Osteoblast (primary cell): ENCODE measurements at regions not wholly inside any gene's neighbourhood (a gene's known extent, or its start where the extent isn't known, plus 50 kb on each side); places are given as distances from the start of the nearest gene placed in this dataset.
A peak's percentile ranks its signal among the peaks of the same experiment; 100 is the strongest.

Source experiments
- DNase-seq: peaks from one replicate; pipeline ENCODE4 v3.0.0; 2011; ENCODE audit warnings: low spot score, mixed read lengths; ENCODE audit not compliant: insufficient read length; ENCODE audit errors: missing footprints
- H2AFZ ChIP-seq: 2 replicates; pipeline ENCODE4 v1.6.0; 2011; ENCODE audit warnings: mild to moderate bottlenecking, low read length
- H3K27ac ChIP-seq: 2 replicates; pipeline ENCODE4 v1.5.1; 2011; ENCODE audit warnings: mild to moderate bottlenecking, low read depth, low read length, moderate library complexity
- H3K27me3 ChIP-seq: 2 replicates; pipeline ENCODE4 v1.6.0; 2012; ENCODE audit warnings: mild to moderate bottlenecking, control low read depth, inconsistent platforms, low read length, moderate library complexity; ENCODE audit not compliant: insufficient read depth
- H3K36me3 ChIP-seq: 2 replicates; pipeline ENCODE4 v1.5.1; 2011; ENCODE audit warnings: mild to moderate bottlenecking, low read length, control low read depth, moderate library complexity; ENCODE audit not compliant: insufficient read depth
- H3K4me1 ChIP-seq: 2 replicates; pipeline ENCODE4 v1.5.1; 2011; ENCODE audit warnings: mild to moderate bottlenecking, low read length, control low read depth, moderate library complexity; ENCODE audit not compliant: insufficient read depth
- H3K4me2 ChIP-seq: 2 replicates; pipeline ENCODE4 v1.6.0; 2011; ENCODE audit warnings: mild to moderate bottlenecking, low read length; ENCODE audit not compliant: insufficient read depth
- H3K4me3 ChIP-seq: fragments of 200-600 bp; sonication (generic); 3 replicates; pipeline ENCODE4 v1.5.1; 2012; ENCODE audit warnings: mild to moderate bottlenecking, low read length, inconsistent platforms; ENCODE audit not compliant: insufficient read depth
- H3K79me2 ChIP-seq: 2 replicates; pipeline ENCODE4 v1.6.0; 2012; ENCODE audit warnings: mild to moderate bottlenecking, low read length, control low read depth, inconsistent platforms; ENCODE audit not compliant: insufficient read depth
- H3K9me3 ChIP-seq: 2 replicates; pipeline ENCODE4 v1.5.1; 2011; ENCODE audit warnings: low read depth, low read length, control low read depth
- H4K20me1 ChIP-seq: 2 replicates; pipeline ENCODE4 v1.6.0; 2012; ENCODE audit warnings: mild to moderate bottlenecking, low read length, control low read depth; ENCODE audit not compliant: insufficient read depth
- CTCF ChIP-seq: IDR thresholded peaks from 2 replicates; pipeline ENCODE4 v1.5.1; 2011; ENCODE audit warnings: mild to moderate bottlenecking, low read depth, low read length, moderate library complexity; ENCODE audit errors: extremely low read depth

- H3K27me3 ChIP-seq = no peaks in the 10 kb centered on the region
- H3K4me3 ChIP-seq = no peak overlapping the region
- TF ChIP-seq CTCF = no peak
- no peak overlapping the region for H3K27ac ChIP-seq
- no peaks in the 10 kb centered on the region for H3K9me3 ChIP-seq
- peaks cover 5% of the 10 kb centered on the region for H3K4me1 ChIP-seq
- DNase-seq = no peak
- H3K36me3 ChIP-seq = no peaks in the 10 kb centered on the region
- no peaks in the 10 kb centered on the region for H3K79me2 ChIP-seq
- H4K20me1 ChIP-seq = no peaks in the 10 kb centered on the region
- no peak overlapping the region for H3K4me2 ChIP-seq
- H2AFZ ChIP-seq = no peak overlapping the region
These were observed 76.1 kb upstream of the KCNMA1 start for GRCh38 chr10:77713521-77714280.

GRCh38 chr10:77712207-77712606 lies 74.6 kb upstream of the KCNMA1 start:
- peaks cover 5% of the 10 kb centered on the region for H3K4me1 ChIP-seq
- H3K4me3 ChIP-seq = no peak overlapping the region
- H3K27me3 ChIP-seq = no peaks in the 10 kb centered on the region
- no peak overlapping the region for H3K4me2 ChIP-seq
- H3K79me2 ChIP-seq = no peaks in the 10 kb centered on the region
- no peaks in the 10 kb centered on the region for H3K9me3 ChIP-seq
- no peak for TF ChIP-seq CTCF
- no peaks in the 10 kb centered on the region for H3K36me3 ChIP-seq
- H4K20me1 ChIP-seq = no peaks in the 10 kb centered on the region
- H2AFZ ChIP-seq = no peak overlapping the region
- DNase-seq = no peak
- H3K27ac ChIP-seq = no peak overlapping the region

- H3K36me3 ChIP-seq = no peaks in the 10 kb centered on the region
- H4K20me1 ChIP-seq = no peaks in the 10 kb centered on the region
- TF ChIP-seq CTCF = no peak
- H3K9me3 ChIP-seq = no peaks in the 10 kb centered on the region
- no peaks in the 10 kb centered on the region for H3K27me3 ChIP-seq
- DNase-seq = no peak
- peak overlapping the region; percentile 74 for H3K4me3 ChIP-seq
- H3K79me2 ChIP-seq = no peaks in the 10 kb centered on the region
- H2AFZ ChIP-seq = peak overlapping the region; percentile 89
- peak overlapping the region; percentile 87 for H3K4me2 ChIP-seq
- H3K4me1 ChIP-seq = peaks cover 5% of the 10 kb centered on the region
- no peak overlapping the region for H3K27ac ChIP-seq
These were observed 74.1 kb upstream of the KCNMA1 start for GRCh38 chr10:77711683-77712049.

- H3K36me3 ChIP-seq = no peaks in the 10 kb centered on the region
- peaks cover 5% of the 10 kb centered on the region for H3K4me1 ChIP-seq
- H4K20me1 ChIP-seq = no peaks in the 10 kb centered on the region
- no peak overlapping the region for H3K27ac ChIP-seq
- peak; percentile 97 for DNase-seq
- H3K27me3 ChIP-seq = no peaks in the 10 kb centered on the region
- H3K79me2 ChIP-seq = no peaks in the 10 kb centered on the region
- H3K4me3 ChIP-seq = peak overlapping the region; percentile 74
- H3K9me3 ChIP-seq = no peaks in the 10 kb centered on the region
- H2AFZ ChIP-seq = peak overlapping the region; percentile 89
- H3K4me2 ChIP-seq = peak overlapping the region; percentile 87
- peak; percentile 84 for TF ChIP-seq CTCF
These were observed 73.4 kb upstream of the KCNMA1 start for GRCh38 chr10:77710759-77711682.
